ENCODE measurements at regions not wholly inside any gene's neighbourhood (a gene's known extent, or its start where the extent isn't known, plus 50 kb on each side); places are given as distances from the start of the nearest gene placed in this dataset.

DNA sequence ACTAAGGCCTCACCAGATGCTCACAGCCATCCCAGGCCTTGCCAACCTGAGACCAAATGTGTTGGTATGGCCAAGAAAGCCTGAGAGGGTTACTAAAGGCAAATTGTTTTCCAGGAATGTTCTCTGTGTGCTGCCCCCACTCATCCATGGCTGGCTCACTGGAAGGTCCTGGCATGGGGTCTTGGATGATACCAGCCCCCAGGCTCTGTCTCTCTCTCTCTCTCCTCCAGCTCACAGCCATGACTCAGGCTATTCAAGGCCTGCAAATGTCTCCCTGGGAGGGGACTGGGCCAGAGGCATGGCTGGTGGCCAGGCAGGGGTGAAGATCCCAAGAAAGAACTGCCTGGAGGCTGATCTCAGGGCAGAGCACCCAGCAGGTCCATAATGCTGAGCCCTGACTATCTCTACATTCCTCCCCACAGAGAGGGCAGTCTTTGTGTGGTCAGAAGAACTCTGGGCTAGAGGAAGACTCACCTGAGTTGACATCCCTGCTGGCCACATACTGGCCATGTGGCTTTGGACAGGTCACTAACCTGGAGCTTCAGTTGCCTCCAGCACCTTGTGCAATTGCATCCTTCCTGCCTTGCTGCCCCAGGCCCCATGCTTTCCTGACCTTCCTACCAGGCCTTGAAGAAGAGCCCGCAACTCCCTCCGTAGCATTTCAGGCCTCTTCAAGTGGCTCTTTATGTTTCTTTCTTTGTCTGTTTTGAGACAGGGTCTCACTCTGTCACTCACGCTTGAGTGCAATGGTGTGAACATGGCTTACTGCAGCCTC, 150.4 kb downstream of the ZFP36L2 start:
- Histone ChIP-seq H3K4me3 (no peak overlapping the region), H3K27me3 (no peaks in the 10 kb centered on the region), H3K9me3 (no peaks in the 10 kb centered on the region), H3K36me3 (no peaks in the 10 kb centered on the region), H3K4me1 (peaks cover 0 to 84% (median 54%) of the 10 kb centered on the region in 4 donors), H3K27ac (peak overlapping the region; percentile 16 to 91 (median 78))
- TF ChIP-seq POLR2A (IDR thresholded peaks at IDR 0.05) = no peak
- TF ChIP-seq, protein P1, sequence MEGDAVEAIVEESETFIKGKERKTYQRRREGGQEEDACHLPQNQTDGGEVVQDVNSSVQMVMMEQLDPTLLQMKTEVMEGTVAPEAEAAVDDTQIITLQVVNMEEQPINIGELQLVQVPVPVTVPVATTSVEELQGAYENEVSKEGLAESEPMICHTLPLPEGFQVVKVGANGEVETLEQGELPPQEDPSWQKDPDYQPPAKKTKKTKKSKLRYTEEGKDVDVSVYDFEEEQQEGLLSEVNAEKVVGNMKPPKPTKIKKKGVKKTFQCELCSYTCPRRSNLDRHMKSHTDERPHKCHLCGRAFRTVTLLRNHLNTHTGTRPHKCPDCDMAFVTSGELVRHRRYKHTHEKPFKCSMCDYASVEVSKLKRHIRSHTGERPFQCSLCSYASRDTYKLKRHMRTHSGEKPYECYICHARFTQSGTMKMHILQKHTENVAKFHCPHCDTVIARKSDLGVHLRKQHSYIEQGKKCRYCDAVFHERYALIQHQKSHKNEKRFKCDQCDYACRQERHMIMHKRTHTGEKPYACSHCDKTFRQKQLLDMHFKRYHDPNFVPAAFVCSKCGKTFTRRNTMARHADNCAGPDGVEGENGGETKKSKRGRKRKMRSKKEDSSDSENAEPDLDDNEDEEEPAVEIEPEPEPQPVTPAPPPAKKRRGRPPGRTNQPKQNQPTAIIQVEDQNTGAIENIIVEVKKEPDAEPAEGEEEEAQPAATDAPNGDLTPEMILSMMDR (IDR thresholded peaks at IDR 0.05) = no peak
- TF ChIP-seq EP300 (IDR thresholded peaks at IDR 0.05) = no peak
- 76 to 91% methylated on average over 3 of the region's 3 CpGs for WGBS, 2 donors
- no peak for DNase-seq (ENCODE audit: low spot score in 2 of 2)

- peak; percentile 80 to 83 for DNase-seq (ENCODE audit: low spot score in 2 of 2)
- Histone ChIP-seq H3K27ac (peak overlapping the region; percentile 67 to 91 (median 78)), H3K4me1 (peaks cover 0 to 84% (median 62%) of the 10 kb centered on the region in 4 donors), H3K27me3 (no peaks in the 10 kb centered on the region), H3K36me3 (no peaks in the 10 kb centered on the region), H3K4me3 (no peak overlapping the region), H3K9me3 (no peaks in the 10 kb centered on the region)
- 15 to 19% methylated on average over 4 of the region's 4 CpGs for WGBS, 2 donors
- TF ChIP-seq EP300 (IDR thresholded peaks at IDR 0.05) = peak; percentile 46 to 90
- peak in 1 of 2 donors; percentile 33 for TF ChIP-seq POLR2A (IDR thresholded peaks at IDR 0.05)
- TF ChIP-seq, protein P1 (IDR thresholded peaks at IDR 0.05) = peak in 1 of 5 experiments; percentile 38
These were observed 151.3 kb downstream of the ZFP36L2 start for GRCh38 chr2:43075054-43075593.

GRCh38 chr2:43074592-43075053, 151.8 kb downstream of the ZFP36L2 start:
- no peaks in the 10 kb centered on the region for H3K9me3 ChIP-seq
- peak overlapping the region; percentile 67 to 91 (median 78) for H3K27ac ChIP-seq
- DNase-seq (ENCODE audit: low spot score in 2 of 2) = no peak
- no peaks in the 10 kb centered on the region for H3K36me3 ChIP-seq
- H3K4me3 ChIP-seq = no peak overlapping the region
- WGBS, 2 donors = 52 to 63% methylated on average over 2 of the region's 2 CpGs
- H3K27me3 ChIP-seq = no peaks in the 10 kb centered on the region
- TF ChIP-seq POLR2A (IDR thresholded peaks at IDR 0.05) = no peak
- H3K4me1 ChIP-seq = peaks cover 0 to 89% (median 65%) of the 10 kb centered on the region in 4 donors

GRCh38 chr2:43074052-43074451, 152.4 kb downstream of the ZFP36L2 start:
- Histone ChIP-seq H3K4me1 (peaks cover 0 to 95% (median 66%) of the 10 kb centered on the region in 4 donors), H3K27ac (peak overlapping the region; percentile 67 to 91 (median 78)), H3K4me3 (no peak overlapping the region), H3K9me3 (no peaks in the 10 kb centered on the region), H3K36me3 (no peaks in the 10 kb centered on the region), H3K27me3 (no peaks in the 10 kb centered on the region)
- TF ChIP-seq, protein P1 (IDR thresholded peaks at IDR 0.05) = no peak
- no peak for TF ChIP-seq EP300 (IDR thresholded peaks at IDR 0.05)
- TF ChIP-seq POLR2A (IDR thresholded peaks at IDR 0.05) = no peak
- DNase-seq (ENCODE audit: low spot score in 2 of 2) = no peak
- WGBS, 2 donors = 92 to 100% methylated on average over 2 of the region's 2 CpGs

DNA sequence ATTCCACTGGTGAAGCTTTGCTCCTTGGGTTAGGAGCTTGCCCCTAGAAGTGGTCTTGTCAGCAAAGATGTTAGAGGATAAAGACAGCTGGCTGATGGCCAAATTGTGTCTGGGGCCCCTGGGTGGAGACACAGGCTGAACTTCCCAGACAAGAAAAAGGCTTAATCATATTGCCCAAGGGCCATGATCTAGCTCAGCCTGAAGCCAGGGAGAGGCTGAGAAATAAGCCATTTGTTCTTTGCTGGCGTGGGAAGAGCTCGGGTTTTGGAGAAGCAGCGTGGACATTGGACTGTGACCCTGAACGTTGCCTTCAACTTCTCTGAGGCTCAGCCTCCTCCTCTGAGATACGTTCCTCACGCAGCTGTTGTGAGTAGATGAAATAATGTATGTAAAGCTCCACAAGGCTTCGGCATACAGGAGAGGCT, 153.0 kb downstream of the ZFP36L2 start:
- 40 to 45% methylated on average over 7 of the region's 7 CpGs for WGBS, 2 donors
- Histone ChIP-seq H3K4me3 (no peak overlapping the region), H3K27me3 (no peaks in the 10 kb centered on the region), H3K27ac (peak overlapping the region; percentile 19 to 91 (median 78)), H3K4me1 (peaks cover 0 to 96% (median 71%) of the 10 kb centered on the region in 4 donors), H3K36me3 (no peaks in the 10 kb centered on the region), H3K9me3 (no peaks in the 10 kb centered on the region)
- no peak for DNase-seq (ENCODE audit: low spot score in 2 of 2)
- TF ChIP-seq EP300 (IDR thresholded peaks at IDR 0.05) (no peak), POLR2A (IDR thresholded peaks at IDR 0.05) (no peak)
- TF ChIP-seq, protein P1 (IDR thresholded peaks at IDR 0.05) = no peak

Data from tibial nerve (tissue), 4 donors.